Fibroblast of lung (primary cell): ENCODE measurements at regions not wholly inside any gene's neighbourhood (a gene's known extent, or its start where the extent isn't known, plus 50 kb on each side); places are given as distances from the start of the nearest gene placed in this dataset.

Source experiments
- DNase-seq, 2 donors: peaks; one replicate each; pipeline versions ENCODE4 v3.0.0 to v3.0.0-alpha.2; 2010; ENCODE audit warnings: low read depth in 2 of 2
- H2AFZ ChIP-seq: 2 replicates; pipeline ENCODE4 v1.5.1; 2012; ENCODE audit warnings: low read length, control low read depth, inconsistent platforms
- H3K27ac ChIP-seq: 2 replicates; pipeline ENCODE4 v1.5.1; 2011; ENCODE audit warnings: low read length, control low read depth; ENCODE audit not compliant: insufficient read depth
- H3K27me3 ChIP-seq: 2 replicates; pipeline ENCODE4 v1.5.1; 2011; ENCODE audit warnings: mild to moderate bottlenecking, low read length; ENCODE audit not compliant: control insufficient read depth, insufficient read depth
- H3K36me3 ChIP-seq: 2 replicates; pipeline ENCODE4 v1.5.1; 2011; ENCODE audit warnings: low read length; ENCODE audit not compliant: control insufficient read depth, insufficient read depth
- H3K4me1 ChIP-seq: 2 replicates; pipeline ENCODE4 v1.5.1; 2011; ENCODE audit warnings: low read length; ENCODE audit not compliant: control insufficient read depth, insufficient read depth; ENCODE audit errors: extremely low read depth
- H3K4me2 ChIP-seq: 2 replicates; pipeline ENCODE4 v1.5.1; 2011; ENCODE audit warnings: low read length, control low read depth; ENCODE audit not compliant: insufficient read depth; ENCODE audit errors: extremely low read depth
- H3K4me3 ChIP-seq, 4 experiments: fragments of 200-600 bp in 1 of 4; sonication (generic) in 1 of 4; replicated peaks in 1 of 4; 2 replicates each; pipeline ENCODE4 v1.5.1; 2011 to 2016; ENCODE audit warnings: low read length in 4 of 4, low read depth in 3 of 4, mild to moderate bottlenecking in 3 of 4, control low read depth in 2 of 4, inconsistent platforms in 1 of 4, mixed read lengths in 1 of 4; ENCODE audit not compliant: insufficient read depth in 1 of 4; ENCODE audit errors: control extremely low read depth in 1 of 4
- H3K79me2 ChIP-seq: 2 replicates; pipeline ENCODE4 v1.5.1; 2012; ENCODE audit warnings: mild to moderate bottlenecking, low read length, inconsistent platforms; ENCODE audit not compliant: control insufficient read depth, insufficient read depth
- H3K9ac ChIP-seq: 2 replicates; pipeline ENCODE4 v1.5.1; 2011; ENCODE audit warnings: mild to moderate bottlenecking, low read length, control low read depth; ENCODE audit not compliant: insufficient read depth
- H3K9me3 ChIP-seq: 2 replicates; pipeline ENCODE4 v1.5.1; 2012; ENCODE audit warnings: low read depth, low read length; ENCODE audit not compliant: control insufficient read depth, insufficient read depth
- H4K20me1 ChIP-seq: 2 replicates; pipeline ENCODE4 v1.5.1; 2011; ENCODE audit warnings: low read length; ENCODE audit not compliant: control insufficient read depth, insufficient read depth; ENCODE audit errors: extremely low read depth
- CTCF ChIP-seq, 2 donors: IDR thresholded peaks in 1 of 2; conservative IDR thresholded peaks in 1 of 2; 1 replicate in 1 of 2; 2 replicates in 1 of 2; pipeline ENCODE4 v1.5.1; 2011 to 2012; ENCODE audit warnings: low read length in 2 of 2, control low read depth in 1 of 2, inconsistent platforms in 1 of 2, low read depth in 1 of 2, mild to moderate bottlenecking in 1 of 2
- EZH2 ChIP-seq: IDR thresholded peaks from 2 replicates; pipeline ENCODE4 v1.5.1; 2012; ENCODE audit warnings: low read length, control low read depth, mild to moderate bottlenecking; ENCODE audit errors: missing control alignments

- DNase-seq, result no peak
- Histone ChIP-seq H3K27ac (no peak overlapping the region), H3K4me1 (no peaks in the 10 kb centered on the region), H3K4me3 (no peak overlapping the region), H3K9me3 (no peaks in the 10 kb centered on the region), H3K4me2 (no peak overlapping the region), H3K36me3 (no peaks in the 10 kb centered on the region), H3K9ac (no peak overlapping the region), H4K20me1 (no peaks in the 10 kb centered on the region), H3K79me2 (no peaks in the 10 kb centered on the region), H2AFZ (no peak overlapping the region), H3K27me3 (peaks cover 2% of the 10 kb centered on the region)
- TF ChIP-seq EZH2 (no peak), CTCF (conservative IDR thresholded peaks at IDR 0.05 in 1 of 2, IDR thresholded peaks at IDR 0.05 in 1 of 2; ENCODE audit: low read depth in 1 of 2, low read length in 2 of 2) (no peak)
Observed at GRCh38 chr5:62038024-62038423, 268.0 kb upstream of the KIF2A start.

DNA sequence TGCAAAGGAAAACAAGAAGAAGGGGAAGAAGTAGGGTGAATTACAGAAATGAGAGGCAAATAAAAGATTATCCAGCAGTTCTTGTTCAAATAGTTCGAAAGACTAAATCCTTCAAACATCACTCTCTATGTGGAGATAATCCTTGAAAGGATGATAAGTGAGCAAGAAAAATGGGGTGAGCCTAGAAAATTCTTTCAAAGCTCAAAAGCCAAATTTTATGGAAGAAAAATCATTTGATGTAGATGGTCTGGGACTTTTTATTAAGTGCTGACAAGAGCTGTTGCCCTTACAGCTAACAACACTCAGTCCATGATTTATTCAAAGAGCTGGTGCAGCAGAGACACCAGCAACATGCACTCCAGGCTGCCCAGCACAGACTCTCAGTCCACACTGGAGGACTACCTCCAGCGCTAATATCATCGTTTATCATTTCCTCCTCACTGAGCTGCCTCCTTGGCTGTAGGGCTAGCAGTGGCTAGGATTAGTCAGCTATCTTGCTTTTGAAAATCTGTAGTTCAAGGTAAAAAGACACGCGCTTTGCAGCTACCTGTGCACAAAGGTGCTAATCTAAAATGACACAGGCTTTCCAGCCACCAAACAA is 264.8 kb upstream of the KIF2A start:
- Histone ChIP-seq H3K79me2 (no peaks in the 10 kb centered on the region), H3K27me3 (peaks cover 2% of the 10 kb centered on the region), H4K20me1 (no peaks in the 10 kb centered on the region), H3K4me1 (no peaks in the 10 kb centered on the region), H3K4me2 (no peak overlapping the region), H3K27ac (no peak overlapping the region), H3K9ac (no peak overlapping the region), H3K4me3 (no peak overlapping the region), H2AFZ (no peak overlapping the region), H3K36me3 (no peaks in the 10 kb centered on the region), H3K9me3 (no peaks in the 10 kb centered on the region)
- DNase-seq, result no peak
- no peak for TF ChIP-seq CTCF (conservative IDR thresholded peaks at IDR 0.05 in 1 of 2, IDR thresholded peaks at IDR 0.05 in 1 of 2; ENCODE audit: low read depth in 1 of 2, low read length in 2 of 2)
- TF ChIP-seq EZH2, result no peak

GRCh38 chr5:62042007-62042406 is 264.0 kb upstream of the KIF2A start:
- H3K27ac ChIP-seq, result no peak overlapping the region
- H4K20me1 ChIP-seq, result no peaks in the 10 kb centered on the region
- no peak overlapping the region for H3K9ac ChIP-seq
- H3K36me3 ChIP-seq, result no peaks in the 10 kb centered on the region
- no peak for TF ChIP-seq EZH2
- no peak for TF ChIP-seq CTCF (conservative IDR thresholded peaks at IDR 0.05 in 1 of 2, IDR thresholded peaks at IDR 0.05 in 1 of 2; ENCODE audit: low read depth in 1 of 2, low read length in 2 of 2)
- H3K27me3 ChIP-seq, result peaks cover 2% of the 10 kb centered on the region
- H2AFZ ChIP-seq, result no peak overlapping the region
- no peaks in the 10 kb centered on the region for H3K79me2 ChIP-seq
- no peaks in the 10 kb centered on the region for H3K9me3 ChIP-seq
- no peak overlapping the region for H3K4me3 ChIP-seq
- no peak for DNase-seq
- H3K4me1 ChIP-seq, result no peaks in the 10 kb centered on the region
- H3K4me2 ChIP-seq, result no peak overlapping the region
